A673 (cell line): ENCODE measurements at regions not wholly inside any gene's neighbourhood (a gene's known extent, or its start where the extent isn't known, plus 50 kb on each side); places are given as distances from the start of the nearest gene placed in this dataset.

Experiments used
- EZH2 ChIP-seq: fragments of 200-600 bp; sonication (generic); IDR thresholded peaks from 2 replicates; pipeline ENCODE4 v1.6.1; 2017; ENCODE audit warnings: borderline replicate concordance, low read depth, mild to moderate bottlenecking, mixed read lengths, antibody characterized with exemption, low read length; ENCODE audit not compliant: poor library complexity, severe bottlenecking
- TF ChIP-seq, protein P1 (sequence below): fragments of 300-800, 200-600 bp; sonication (generic); conservative IDR thresholded peaks from 2 replicates; pipeline ENCODE4 v1.5.1; 2017; ENCODE audit warnings: low read depth, mild to moderate bottlenecking, antibody characterized with exemption, low read length, moderate library complexity, mixed read lengths

DNA sequence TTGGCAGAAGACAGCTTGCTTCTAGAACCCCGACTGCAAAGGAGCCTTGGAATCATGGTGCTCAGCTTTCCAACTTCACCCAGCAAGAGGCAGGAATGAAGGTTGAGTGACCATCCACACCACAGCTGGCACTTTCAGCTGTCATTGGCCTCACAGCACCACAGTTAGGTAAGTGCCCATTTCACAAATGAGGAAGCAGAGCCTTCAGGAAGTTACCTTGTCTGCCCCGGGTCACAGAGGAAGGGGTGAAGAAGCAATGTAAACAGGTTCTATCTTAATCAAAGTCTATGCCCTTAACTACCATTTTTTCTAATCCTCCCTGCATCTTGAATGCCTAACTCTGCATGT, 156.0 kb downstream of the GLUL start:
- TF ChIP-seq, protein P1, sequence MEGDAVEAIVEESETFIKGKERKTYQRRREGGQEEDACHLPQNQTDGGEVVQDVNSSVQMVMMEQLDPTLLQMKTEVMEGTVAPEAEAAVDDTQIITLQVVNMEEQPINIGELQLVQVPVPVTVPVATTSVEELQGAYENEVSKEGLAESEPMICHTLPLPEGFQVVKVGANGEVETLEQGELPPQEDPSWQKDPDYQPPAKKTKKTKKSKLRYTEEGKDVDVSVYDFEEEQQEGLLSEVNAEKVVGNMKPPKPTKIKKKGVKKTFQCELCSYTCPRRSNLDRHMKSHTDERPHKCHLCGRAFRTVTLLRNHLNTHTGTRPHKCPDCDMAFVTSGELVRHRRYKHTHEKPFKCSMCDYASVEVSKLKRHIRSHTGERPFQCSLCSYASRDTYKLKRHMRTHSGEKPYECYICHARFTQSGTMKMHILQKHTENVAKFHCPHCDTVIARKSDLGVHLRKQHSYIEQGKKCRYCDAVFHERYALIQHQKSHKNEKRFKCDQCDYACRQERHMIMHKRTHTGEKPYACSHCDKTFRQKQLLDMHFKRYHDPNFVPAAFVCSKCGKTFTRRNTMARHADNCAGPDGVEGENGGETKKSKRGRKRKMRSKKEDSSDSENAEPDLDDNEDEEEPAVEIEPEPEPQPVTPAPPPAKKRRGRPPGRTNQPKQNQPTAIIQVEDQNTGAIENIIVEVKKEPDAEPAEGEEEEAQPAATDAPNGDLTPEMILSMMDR = no peak
- TF ChIP-seq EZH2 = no peak
